GM20000 (cell line): ENCODE measurements at regions not wholly inside any gene's neighbourhood (a gene's known extent, or its start where the extent isn't known, plus 50 kb on each side); places are given as distances from the start of the nearest gene placed in this dataset.

Experiments
- DNase-seq: peaks from one replicate; pipeline ENCODE4 v3.0.0; 2012; ENCODE audit warnings: low spot score
- CTCF ChIP-seq: IDR thresholded peaks from 2 replicates; pipeline ENCODE4 v1.5.1; 2012; ENCODE audit warnings: mild to moderate bottlenecking, control low read depth; ENCODE audit errors: extremely low read depth, missing control alignments

GRCh38 chr3:193938613-193939012 lies 197.3 kb upstream of the HES1 start:
- DNase-seq = no peak

GRCh38 chr3:193939527-193939926 lies 196.4 kb upstream of the HES1 start:
- DNase-seq = no peak
- no peak for TF ChIP-seq CTCF

More at GRCh38 chr3:193938613-193939012, 197.3 kb upstream of the HES1 start:
- TF ChIP-seq CTCF = no peak

GRCh38 chr3:193940526-193940925 lies 195.4 kb upstream of the HES1 start:
- no peak for TF ChIP-seq CTCF
- DNase-seq = no peak

GRCh38 chr3:193941486-193941885 lies 194.5 kb upstream of the HES1 start:
- no peak for TF ChIP-seq CTCF
- no peak for DNase-seq

GRCh38 chr3:193942516-193943055 lies 193.4 kb upstream of the HES1 start:
- no peak for DNase-seq
- no peak for TF ChIP-seq CTCF

- no peak for TF ChIP-seq CTCF
Observed at GRCh38 chr3:193943200-193943599, 192.7 kb upstream of the HES1 start.

GRCh38 chr3:193943851-193944517 lies 192.0 kb upstream of the HES1 start:
- no peak for TF ChIP-seq CTCF
- no peak for DNase-seq

More at GRCh38 chr3:193943200-193943599, 192.7 kb upstream of the HES1 start:
- no peak for DNase-seq
